Lower leg skin (tissue), 3 donors: ENCODE measurements at regions not wholly inside any gene's neighbourhood (a gene's known extent, or its start where the extent isn't known, plus 50 kb on each side); places are given as distances from the start of the nearest gene placed in this dataset.

Experiments
- CTCF ChIP-seq, 3 donors: fragments of 450-650 bp; IDR thresholded peaks; one replicate each; pipeline ENCODE4 v1.5.1; 2016; ENCODE audit warnings: antibody characterized with exemption in 3 of 3, mild to moderate bottlenecking in 3 of 3, moderate library complexity in 2 of 3
- POLR2A ChIP-seq, 2 donors: fragments of 450-650 bp; IDR thresholded peaks; one replicate each; pipeline ENCODE4 v1.6.1; 2016 to 2017; ENCODE audit warnings: antibody characterized with exemption in 2 of 2, mild to moderate bottlenecking in 1 of 2, moderate library complexity in 1 of 2

DNA sequence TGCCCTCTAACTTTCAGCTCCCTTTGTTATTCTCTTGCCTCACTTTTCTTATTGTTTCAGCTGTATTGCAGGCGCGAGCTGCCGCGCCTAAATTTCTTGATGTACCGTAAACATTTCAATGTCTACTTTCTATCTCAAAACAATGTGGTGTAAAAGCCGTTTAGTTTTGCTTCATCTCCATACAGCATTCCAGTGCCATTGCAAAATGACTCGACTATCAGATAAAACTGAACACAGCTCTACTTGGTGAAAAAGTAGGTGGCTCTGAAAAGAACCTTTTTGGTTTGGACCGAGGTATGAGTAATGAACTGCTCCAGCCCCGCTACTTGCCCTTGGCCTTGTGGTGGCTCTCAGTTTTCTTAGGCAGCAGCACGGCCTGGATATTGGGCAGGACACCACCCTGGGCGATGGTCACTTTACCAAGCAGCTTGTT, 74.6 kb downstream of the OR2B2 start:
- TF ChIP-seq POLR2A (IDR thresholded peaks at IDR 0.05), result no peak
- TF ChIP-seq CTCF (IDR thresholded peaks at IDR 0.05), result no peak
